ENCODE measurements at regions not wholly inside any gene's neighbourhood (a gene's known extent, or its start where the extent isn't known, plus 50 kb on each side); places are given as distances from the start of the nearest gene placed in this dataset.

GRCh38 chr5:6154216-6154615 lies 224.1 kb downstream of the MED10 start:
- ChIA-PET CTCF (no interaction called here), POLR2A (no interaction called here)
- no TSS peak for BruUV-seq (replicated peaks)
- H3K4me2 ChIP-seq (ENCODE audit: insufficient read depth, low read length): no peak overlapping the region
- TF ChIP-seq FOS (IDR thresholded peaks at IDR 0.05; ENCODE audit: borderline replicate concordance, insufficient read depth, low read length) (no peak), CTCF (IDR thresholded peaks at IDR 0.05; ENCODE audit: extremely low read depth in 1 of 2, insufficient read depth in 1 of 2, low read depth in 1 of 2, low read length in 2 of 2) (no peak), GATA2 (IDR thresholded peaks at IDR 0.05; ENCODE audit: insufficient read depth, insufficient read length, low read depth, low read length) (no peak), MAX (IDR thresholded peaks at IDR 0.05; ENCODE audit: insufficient read depth, insufficient read length) (no peak), MYC (IDR thresholded peaks at IDR 0.05; ENCODE audit: low read depth, low read length) (no peak), EZH2 (IDR thresholded peaks at IDR 0.05; ENCODE audit: borderline replicate concordance, low read depth, low read length, severe bottlenecking) (no peak), POLR2AphosphoS5 (IDR thresholded peaks at IDR 0.05; ENCODE audit: insufficient read depth, low read depth, low read length) (no peak), JUN (IDR thresholded peaks at IDR 0.05; ENCODE audit: borderline replicate concordance, insufficient read depth, insufficient read length, low read depth) (no peak), POLR2A (IDR thresholded peaks at IDR 0.05; ENCODE audit: low read depth, low read length) (no peak)
- intact Hi-C loops (cut with micrococcal nuclease) (no loop called here), dilution Hi-C loops (cut with MboI; ENCODE audit: extremely low pct_ligation_motif_present, low sequenced_read_pairs) (no loop called here)
- no peaks in the 10 kb centered on the region for H3K36me3 ChIP-seq (ENCODE audit: control insufficient read depth in 2 of 2, extremely low read depth in 1 of 2, insufficient read depth in 2 of 2, low read length in 2 of 2)
- H3K27me3 ChIP-seq (ENCODE audit: control insufficient read depth in 2 of 2, insufficient read depth in 2 of 2, low read length in 2 of 2): no peaks in the 10 kb centered on the region
- FAIRE-seq (no peak), DNase-seq (ENCODE audit: low read depth, low spot score) (no peak)
- H4K20me1 ChIP-seq (replicated peaks; ENCODE audit: control insufficient read depth, extremely low read depth, insufficient read depth, low read length): no peaks in the 10 kb centered on the region
- no peak overlapping the region for H2AFZ ChIP-seq (ENCODE audit: low read depth, low read length)
- H3K4me3 ChIP-seq (replicated peaks in 1 of 3; ENCODE audit: insufficient read depth in 1 of 3, low read depth in 1 of 3, low read length in 3 of 3): no peak overlapping the region
- H3K9me1 ChIP-seq (replicated peaks; ENCODE audit: control insufficient read depth, extremely low read depth, insufficient read depth, low read length): no peaks in the 10 kb centered on the region
- no peak overlapping the region for H3K27ac ChIP-seq (ENCODE audit: insufficient read depth, low read depth, low read length)
- H3K9ac ChIP-seq (replicated peaks; ENCODE audit: extremely low read depth, insufficient read depth, low read length): no peak overlapping the region
- no peaks in the 10 kb centered on the region for H3K9me3 ChIP-seq (replicated peaks; ENCODE audit: control insufficient read depth, insufficient read depth, low read length)
- H3K79me2 ChIP-seq (ENCODE audit: control insufficient read depth, insufficient read depth, low read length): no peaks in the 10 kb centered on the region
- no peaks in the 10 kb centered on the region for H3K4me1 ChIP-seq (ENCODE audit: control insufficient read depth, extremely low read depth, insufficient read depth, low read length)
